ENCODE measurements at regions not wholly inside any gene's neighbourhood (a gene's known extent, or its start where the extent isn't known, plus 50 kb on each side); places are given as distances from the start of the nearest gene placed in this dataset.
"Not testable (repeated sequence)": the region's sequence is repeated elsewhere in the genome, so short reads cannot be mapped to it uniquely, and the experiment has no call there.

GRCh38 chr10:77718312-77718711 is 80.7 kb upstream of the KCNMA1 start:
- TF ChIP-seq EZH2 (IDR thresholded peaks at IDR 0.05; ENCODE audit: low read length, missing control alignments); CTCF (conservative IDR thresholded peaks at IDR 0.05 in 1 of 2, IDR thresholded peaks at IDR 0.05 in 1 of 2; ENCODE audit: low read depth in 1 of 2, low read length in 2 of 2): not testable (repeated sequence)
